Ecto neural progenitor cell (in vitro differentiated cells): ENCODE measurements at regions not wholly inside any gene's neighbourhood (a gene's known extent, or its start where the extent isn't known, plus 50 kb on each side); places are given as distances from the start of the nearest gene placed in this dataset.
"Not testable (repeated sequence)": the region's sequence is repeated elsewhere in the genome, so short reads cannot be mapped to it uniquely, and the experiment has no call there.

Experiments
- DNase-seq: peaks from one replicate; pipeline ENCODE4 v3.0.0-alpha.2; 2018; ENCODE audit warnings: low spot score

GRCh38 chr4:18445110-18445509 lies 423.6 kb upstream of the LCORL start:
- DNase-seq: no peak

- DNase-seq: no peak
These were observed 422.7 kb upstream of the LCORL start for GRCh38 chr4:18444206-18444605.

DNA sequence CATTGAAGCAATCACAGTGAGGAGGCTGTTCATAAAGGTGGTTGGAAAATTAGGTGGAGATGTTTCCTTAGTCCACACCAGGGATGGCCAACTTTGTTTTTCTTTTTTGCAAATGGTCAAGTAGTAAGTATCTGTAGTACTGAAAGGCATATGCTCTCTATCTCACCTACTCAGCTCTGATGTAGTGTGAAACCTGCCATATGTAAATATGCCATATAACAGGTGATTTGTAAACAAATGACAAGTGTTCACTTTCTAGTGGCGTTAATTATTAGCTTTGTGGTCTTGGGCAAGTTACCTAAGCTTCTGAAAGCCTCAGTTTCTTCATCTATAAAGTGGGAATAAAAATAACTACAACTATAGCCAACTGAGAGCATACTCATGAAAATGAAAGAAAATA lies 421.4 kb upstream of the LCORL start:
- no peak for DNase-seq

GRCh38 chr4:18441676-18442075 lies 420.1 kb upstream of the LCORL start:
- DNase-seq: no peak

- no peak for DNase-seq
These were observed 419.6 kb upstream of the LCORL start for GRCh38 chr4:18441203-18441590.

DNA sequence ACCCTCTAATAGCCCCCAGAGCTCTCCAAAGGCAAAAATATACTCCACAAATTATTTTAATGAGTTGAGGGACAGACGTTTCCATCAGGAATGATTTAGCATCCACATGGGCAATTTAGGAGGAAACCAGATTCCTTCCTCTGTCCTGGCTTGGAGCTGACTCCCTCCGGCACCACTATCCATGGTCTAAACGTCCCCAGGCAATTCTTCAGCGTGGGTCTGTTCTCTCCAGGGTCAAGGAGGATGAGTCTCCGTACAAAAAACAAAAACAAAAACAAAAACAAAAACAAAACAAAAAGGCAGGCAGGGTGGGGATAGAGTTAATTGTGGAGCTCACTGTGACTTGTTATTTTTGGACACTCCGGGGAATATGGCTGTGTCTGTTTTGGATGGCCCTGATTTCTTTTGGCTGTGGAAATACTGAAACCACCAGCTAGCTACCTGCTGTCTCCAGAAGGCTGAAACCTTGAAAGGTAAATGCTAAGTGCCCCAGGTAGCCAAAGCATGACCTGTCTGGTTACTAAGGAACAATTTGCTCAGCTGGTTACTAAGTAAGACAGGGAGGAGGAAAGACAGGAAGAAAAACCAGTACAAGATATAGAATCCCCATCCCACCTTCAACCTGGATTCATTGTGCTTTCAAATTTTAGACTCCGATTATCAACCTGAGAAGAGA lies 419.1 kb upstream of the LCORL start:
- DNase-seq: no peak

GRCh38 chr4:18439311-18439710 lies 417.8 kb upstream of the LCORL start:
- no peak for DNase-seq

- DNase-seq: no peak
These were observed 414.2 kb upstream of the LCORL start for GRCh38 chr4:18435781-18436180.

DNA sequence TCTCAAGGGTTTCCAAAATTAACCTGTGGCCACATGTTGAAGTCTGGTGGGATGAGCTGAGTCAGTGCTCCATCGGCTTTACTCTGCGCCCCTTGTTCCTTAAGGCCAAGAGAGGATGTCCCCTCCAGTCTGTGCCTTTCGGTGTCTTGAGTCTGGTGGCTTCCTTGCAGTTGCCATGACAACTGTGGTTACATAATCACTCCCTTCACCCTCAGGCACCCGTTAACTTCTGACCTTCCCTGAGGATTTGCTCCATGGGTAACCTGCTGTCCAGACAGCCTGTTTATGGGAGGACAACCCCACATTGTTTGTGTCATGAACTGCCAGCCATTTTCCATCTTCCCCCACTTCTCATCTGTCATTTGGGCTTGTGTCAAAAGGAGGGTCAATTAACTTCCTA lies 401.1 kb upstream of the LCORL start:
- DNase-seq: no peak

DNA sequence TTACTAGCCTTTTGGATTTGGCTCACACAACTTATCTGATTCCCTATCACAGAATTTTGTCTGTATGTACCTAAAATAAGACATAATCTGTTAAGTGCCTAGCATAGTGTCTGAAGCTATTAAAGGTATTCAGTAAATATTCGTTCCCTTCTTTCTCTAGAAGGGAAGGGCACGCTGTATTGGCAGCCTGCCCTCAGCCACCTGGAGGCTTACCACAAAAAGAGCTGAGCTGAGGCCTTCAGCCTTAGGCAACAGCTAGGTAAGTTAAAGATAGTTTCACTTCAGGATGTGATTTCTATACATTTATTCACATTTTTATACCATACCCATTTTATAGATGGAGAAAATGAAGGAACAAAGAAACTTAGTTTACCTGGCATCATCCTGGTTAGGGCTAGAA lies 400.0 kb upstream of the LCORL start:
- no peak for DNase-seq

- no peak for DNase-seq
These were observed 398.2 kb upstream of the LCORL start for GRCh38 chr4:18419780-18420179.

- not testable (repeated sequence) for DNase-seq
These were observed 396.8 kb upstream of the LCORL start for GRCh38 chr4:18418195-18418898.

DNA sequence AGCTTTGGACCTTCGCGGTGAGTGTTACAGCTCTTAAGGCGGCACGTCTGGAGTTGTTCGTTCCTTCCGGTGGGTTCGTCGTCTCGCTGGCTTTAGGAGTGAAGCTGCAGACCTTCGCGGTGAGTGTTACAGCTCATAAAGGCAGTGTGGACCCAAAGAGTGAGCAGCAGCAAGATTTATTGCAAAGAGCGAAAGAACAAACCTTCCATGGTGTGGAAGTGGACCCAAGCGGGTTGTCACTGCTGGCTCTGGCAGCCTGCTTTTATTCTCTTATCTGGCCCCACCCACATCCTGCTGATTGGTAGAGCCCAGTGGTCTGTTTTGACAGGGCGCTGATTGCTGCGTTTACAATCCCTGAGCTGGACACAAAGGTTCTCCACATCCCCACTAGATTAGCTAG lies 396.1 kb upstream of the LCORL start:
- DNase-seq: not testable (repeated sequence)

DNA sequence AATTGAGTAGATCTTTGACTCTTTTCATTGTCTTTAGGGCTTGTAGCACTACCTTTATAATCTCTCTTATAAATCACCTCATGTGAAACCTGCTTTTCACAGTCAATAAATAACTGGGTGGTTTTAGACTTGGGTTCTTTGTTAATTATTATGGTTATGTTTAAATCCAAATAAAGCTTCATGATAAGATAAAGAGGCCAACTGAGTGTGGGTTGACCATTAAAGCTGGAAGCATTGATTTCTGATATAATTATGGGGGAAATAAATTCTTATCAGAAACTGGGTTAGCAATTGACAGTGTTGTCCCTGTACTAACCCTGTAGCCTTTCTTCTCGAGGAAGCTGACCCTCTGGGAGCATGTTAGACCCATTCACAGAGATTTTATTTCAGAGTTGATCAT lies 384.7 kb upstream of the LCORL start:
- DNase-seq: no peak

DNA sequence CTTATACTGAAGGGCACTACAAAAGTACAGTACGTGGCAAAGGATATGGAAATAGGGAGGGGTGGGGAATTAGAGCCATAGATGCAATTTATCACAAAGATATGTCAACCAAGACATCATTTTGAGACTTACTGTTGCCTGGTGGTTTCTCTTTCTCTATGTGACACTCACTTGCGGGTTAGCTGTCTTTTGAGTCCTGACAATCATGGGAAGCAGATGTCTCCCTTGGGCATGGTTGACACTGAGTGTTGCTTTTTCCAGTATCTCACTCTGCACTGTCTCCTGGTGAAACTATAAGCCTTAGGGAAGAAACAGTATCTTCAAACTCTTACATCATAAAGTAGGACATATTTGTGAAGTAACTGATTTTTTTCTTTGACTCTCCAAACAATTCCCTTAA lies 383.5 kb upstream of the LCORL start:
- DNase-seq: no peak

DNA sequence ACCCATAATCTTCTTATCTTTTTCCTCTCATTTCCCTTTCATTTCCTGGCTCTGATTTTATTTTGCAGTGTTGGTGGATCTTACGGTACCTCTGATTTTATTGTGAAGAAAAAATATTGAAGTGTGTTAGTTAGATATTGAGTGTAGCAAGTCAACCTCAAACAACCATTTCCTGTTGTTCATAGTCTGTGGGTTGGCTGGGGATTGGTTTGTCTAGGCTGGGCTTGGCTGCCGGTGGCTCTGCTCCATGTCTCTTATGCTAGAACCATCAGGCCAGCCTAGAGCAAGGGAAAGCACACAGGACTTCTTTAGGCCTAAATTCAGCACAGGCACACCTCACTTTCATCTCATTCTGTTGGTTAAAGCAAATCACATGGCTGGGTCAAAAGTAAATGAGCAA lies 383.1 kb upstream of the LCORL start:
- DNase-seq: no peak

GRCh38 chr4:18403327-18403726 lies 381.8 kb upstream of the LCORL start:
- no peak for DNase-seq

GRCh38 chr4:18401868-18402267 lies 380.3 kb upstream of the LCORL start:
- DNase-seq: no peak

DNA sequence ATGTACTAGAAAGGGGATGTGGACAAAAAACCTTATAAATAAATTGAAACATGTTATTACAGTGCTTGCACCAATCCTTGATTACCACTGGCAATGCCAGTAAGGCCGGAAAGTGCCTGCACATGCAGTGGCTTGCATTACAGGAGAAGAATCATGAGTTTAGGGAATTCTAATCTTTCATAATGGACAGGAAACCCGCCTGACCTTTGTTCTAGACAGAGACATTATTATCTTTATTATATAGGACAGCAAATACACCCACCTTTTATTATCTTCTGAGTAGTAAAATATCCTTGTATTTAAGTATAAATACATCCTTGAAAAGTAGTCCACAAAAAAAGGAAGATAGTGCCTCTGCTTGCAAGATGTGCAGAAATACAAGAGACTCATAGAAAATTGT lies 379.9 kb upstream of the LCORL start:
- DNase-seq: no peak

DNA sequence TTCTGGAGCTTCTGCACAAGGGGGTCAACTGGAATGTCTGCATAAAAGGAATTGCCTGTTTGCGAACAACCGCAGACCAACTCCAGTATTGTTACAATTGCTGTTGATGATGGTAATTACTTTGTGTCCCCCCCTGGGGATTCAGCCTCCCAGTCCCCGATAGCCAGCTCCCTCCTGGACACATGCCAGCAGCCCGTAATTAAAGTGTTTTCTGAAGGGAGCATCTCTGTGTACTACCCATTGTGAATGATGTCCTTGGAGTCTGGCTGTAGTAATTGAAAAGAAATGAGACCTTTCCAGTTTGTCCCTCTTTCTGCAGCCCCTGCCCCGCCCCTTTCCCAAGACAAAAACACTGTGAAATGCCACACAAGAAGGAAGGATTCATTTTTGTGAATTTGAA lies 377.1 kb upstream of the LCORL start:
- no peak for DNase-seq

DNA sequence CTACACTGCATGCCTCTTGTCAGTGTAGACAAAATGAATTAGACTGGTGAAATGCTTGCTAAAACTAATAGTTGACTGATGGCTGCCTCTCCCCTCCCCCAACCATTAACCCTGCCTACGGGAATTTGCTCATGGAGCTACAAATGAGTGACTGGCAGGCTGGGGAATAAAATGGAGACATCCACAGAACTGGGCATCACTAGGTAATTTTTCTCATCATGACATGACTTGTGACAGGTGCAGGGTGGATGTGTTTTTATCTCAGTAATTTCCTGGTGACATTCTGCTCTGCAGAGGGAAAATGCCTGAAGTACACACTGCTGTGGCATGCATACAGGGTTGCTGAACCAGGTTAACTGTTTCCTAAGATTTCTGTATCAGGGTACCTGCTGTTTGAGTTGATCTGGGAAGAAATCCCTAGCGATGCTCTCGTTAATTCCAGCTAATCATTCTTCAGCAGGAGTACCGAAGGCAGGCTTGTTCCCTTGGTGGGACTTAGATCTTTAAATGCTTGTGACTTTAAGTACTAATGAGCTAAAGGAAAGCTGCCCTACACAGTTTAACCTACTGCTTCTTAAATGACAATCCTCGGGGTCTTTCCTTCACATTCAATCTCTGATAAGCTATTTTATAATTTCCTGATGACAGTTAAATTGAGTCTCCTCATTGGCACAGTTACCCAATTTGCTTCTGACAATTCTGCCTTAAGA lies 376.3 kb upstream of the LCORL start:
- no peak for DNase-seq

DNA sequence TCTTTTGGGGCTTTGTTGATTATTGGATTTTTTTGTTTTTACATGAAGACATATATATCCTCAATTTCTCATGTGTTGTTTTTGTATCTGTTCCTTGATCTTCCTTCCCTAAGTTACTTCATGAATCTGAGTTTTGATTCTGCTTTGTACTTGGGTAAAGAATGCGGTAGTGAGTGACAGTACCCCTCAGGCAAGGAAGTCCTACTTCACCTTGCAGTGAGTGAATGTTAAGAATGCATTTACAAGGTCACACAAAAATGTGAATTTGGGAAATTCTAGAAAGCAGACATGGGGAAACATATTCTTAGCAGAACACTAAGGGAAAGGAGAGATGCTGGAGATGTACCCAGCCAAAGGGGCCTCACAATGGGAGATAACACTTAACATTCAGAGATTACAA lies 373.1 kb upstream of the LCORL start:
- DNase-seq: no peak

GRCh38 chr4:18391354-18391728 lies 369.8 kb upstream of the LCORL start:
- DNase-seq: no peak
